SH-SY5Y (cell line): ENCODE measurements at regions not wholly inside any gene's neighbourhood (a gene's known extent, or its start where the extent isn't known, plus 50 kb on each side); places are given as distances from the start of the nearest gene placed in this dataset.

Source experiments
- GATA2 ChIP-seq: IDR thresholded peaks from 2 replicates; pipeline ENCODE4 v1.6.1; 2011; ENCODE audit warnings: mild to moderate bottlenecking, low read depth, low read length
- GATA3 ChIP-seq: IDR thresholded peaks from 2 replicates; pipeline ENCODE4 v1.6.1; 2011; ENCODE audit warnings: low read depth, mild to moderate bottlenecking, low read length, moderate library complexity

DNA sequence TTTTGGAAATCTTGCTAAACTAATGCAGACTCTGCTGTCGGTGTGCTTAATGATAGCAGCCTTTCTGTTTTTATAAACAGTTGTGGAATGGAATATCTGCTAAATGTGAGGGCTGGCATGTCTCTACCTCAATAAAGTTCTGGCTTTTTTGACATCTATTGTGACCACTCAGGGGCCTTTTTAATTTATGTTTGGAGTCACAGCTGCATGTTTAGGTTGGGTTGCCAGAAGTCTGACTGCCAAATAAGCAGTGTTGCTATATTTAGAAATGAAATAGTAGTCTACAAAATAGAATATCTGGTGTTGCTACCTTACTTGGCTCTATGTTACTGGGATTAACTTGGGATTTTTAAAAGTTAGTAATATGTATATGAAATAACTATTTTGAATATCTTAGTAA lies 125.1 kb upstream of the LOC128125822 start:
- TF ChIP-seq GATA3 = no peak
- no peak for TF ChIP-seq GATA2
